ENCODE measurements at regions not wholly inside any gene's neighbourhood (a gene's known extent, or its start where the extent isn't known, plus 50 kb on each side); places are given as distances from the start of the nearest gene placed in this dataset.

GRCh38 chr2:226399006-226399405 is 400.6 kb downstream of the IRS1 start:
- no peaks in the 10 kb centered on the region for H3K4me1 ChIP-seq (ENCODE audit: insufficient read depth, low read length)
- H3K9me3 ChIP-seq (ENCODE audit: control insufficient read depth, low read depth, low read length) = no peaks in the 10 kb centered on the region
- TF ChIP-seq, protein P1, sequence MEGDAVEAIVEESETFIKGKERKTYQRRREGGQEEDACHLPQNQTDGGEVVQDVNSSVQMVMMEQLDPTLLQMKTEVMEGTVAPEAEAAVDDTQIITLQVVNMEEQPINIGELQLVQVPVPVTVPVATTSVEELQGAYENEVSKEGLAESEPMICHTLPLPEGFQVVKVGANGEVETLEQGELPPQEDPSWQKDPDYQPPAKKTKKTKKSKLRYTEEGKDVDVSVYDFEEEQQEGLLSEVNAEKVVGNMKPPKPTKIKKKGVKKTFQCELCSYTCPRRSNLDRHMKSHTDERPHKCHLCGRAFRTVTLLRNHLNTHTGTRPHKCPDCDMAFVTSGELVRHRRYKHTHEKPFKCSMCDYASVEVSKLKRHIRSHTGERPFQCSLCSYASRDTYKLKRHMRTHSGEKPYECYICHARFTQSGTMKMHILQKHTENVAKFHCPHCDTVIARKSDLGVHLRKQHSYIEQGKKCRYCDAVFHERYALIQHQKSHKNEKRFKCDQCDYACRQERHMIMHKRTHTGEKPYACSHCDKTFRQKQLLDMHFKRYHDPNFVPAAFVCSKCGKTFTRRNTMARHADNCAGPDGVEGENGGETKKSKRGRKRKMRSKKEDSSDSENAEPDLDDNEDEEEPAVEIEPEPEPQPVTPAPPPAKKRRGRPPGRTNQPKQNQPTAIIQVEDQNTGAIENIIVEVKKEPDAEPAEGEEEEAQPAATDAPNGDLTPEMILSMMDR (conservative IDR thresholded peaks at IDR 0.05) = no peak
- Mint-ChIP-seq H3K4me1 (no peaks in the 10 kb centered on the region), H3K9me3 (no peaks in the 10 kb centered on the region), H3K4me3 (no peak overlapping the region), H3K27ac (no peak overlapping the region), H3K36me3 (ENCODE audit: insufficient read depth in 1 of 3, low read depth in 3 of 3) (no peaks in the 10 kb centered on the region), H3K27me3 (ENCODE audit: low read depth) (no peaks in the 10 kb centered on the region)
- H3K4ac ChIP-seq (ENCODE audit: low read depth, low read length) = no peak overlapping the region
- no peaks in the 10 kb centered on the region for H3K27me3 ChIP-seq (ENCODE audit: insufficient read depth, low read length)
- no peak overlapping the region for H4K5ac ChIP-seq (ENCODE audit: insufficient read length, low read depth, low read length)
- H3K23me2 ChIP-seq (ENCODE audit: insufficient read length, low read depth, low read length, poor library complexity, severe bottlenecking) = no peaks in the 10 kb centered on the region
- no peak overlapping the region for H2AFZ ChIP-seq (ENCODE audit: low read length)
- H3K4me2 ChIP-seq (ENCODE audit: insufficient read depth, insufficient read length, low read length) = no peak overlapping the region
- no peaks in the 10 kb centered on the region for H4K20me1 ChIP-seq (ENCODE audit: control insufficient read depth, insufficient read depth, insufficient read length)
- no peaks in the 10 kb centered on the region for H3K79me1 ChIP-seq (ENCODE audit: insufficient read depth, low read depth, low read length, poor library complexity, severe bottlenecking)
- H4K91ac ChIP-seq (ENCODE audit: insufficient read length, low read depth, low read length) = no peak overlapping the region
- no peak overlapping the region for H2BK5ac ChIP-seq (ENCODE audit: insufficient read length, low read length)
- H3T11ph ChIP-seq (ENCODE audit: low read length) = no peak overlapping the region
- no peak overlapping the region for H3K27ac ChIP-seq (ENCODE audit: insufficient read length, low read depth, low read length)
- H2AK5ac ChIP-seq (ENCODE audit: insufficient read length, low read length) = no peak overlapping the region
- H4K8ac ChIP-seq (replicated peaks; ENCODE audit: insufficient read length, low read depth, low read length) = no peak overlapping the region
- H2BK12ac ChIP-seq (ENCODE audit: insufficient read length, low read depth, low read length) = no peak overlapping the region
- H3K18ac ChIP-seq (ENCODE audit: insufficient read length, low read depth, low read length) = no peak overlapping the region
- H3K14ac ChIP-seq (ENCODE audit: insufficient read depth, low read length) = no peak overlapping the region
- no peak overlapping the region for H3K56ac ChIP-seq (ENCODE audit: insufficient read length, low read depth, low read length)
- H2BK15ac ChIP-seq (ENCODE audit: low read depth, low read length) = no peak overlapping the region
- H3K9ac ChIP-seq (ENCODE audit: extremely low read depth, insufficient read length, low read length) = no peak overlapping the region
- no peaks in the 10 kb centered on the region for H3K79me2 ChIP-seq (ENCODE audit: insufficient read depth, low read length)
- H2BK120ac ChIP-seq (ENCODE audit: low read depth, low read length, poor library complexity, severe bottlenecking) = no peak overlapping the region
- no peak overlapping the region for H3K23ac ChIP-seq (ENCODE audit: insufficient read length, low read depth, low read length)
- H2BK20ac ChIP-seq (ENCODE audit: low read depth, low read length, poor library complexity, severe bottlenecking) = no peak overlapping the region
- no peak for DNase-seq
- no CpG with 5 or more reads among the region's 1 CpG for WGBS (ENCODE audit: extremely low coverage, insufficient read length, low lambda C conversion rate)

Data from H9 (cell line).